ENCODE measurements at regions not wholly inside any gene's neighbourhood (a gene's known extent, or its start where the extent isn't known, plus 50 kb on each side); places are given as distances from the start of the nearest gene placed in this dataset.
A peak's percentile ranks its signal among the peaks of the same experiment; 100 is the strongest.

GRCh38 chr6:1250489-1251197 is 61.3 kb upstream of the FOXQ1 start (continued):
- TF ChIP-seq ZBTB1 (tag by site-specific recombination; IDR thresholded peaks at IDR 0.05) = no peak
- no peak for TF ChIP-seq ZNF521 (tag by site-specific recombination; IDR thresholded peaks at IDR 0.05)
- no peak for TF ChIP-seq ZNF48 (tag by site-specific recombination; IDR thresholded peaks at IDR 0.05)
- TF ChIP-seq ZNF202 (tag by site-specific recombination; IDR thresholded peaks at IDR 0.05; ENCODE audit: borderline replicate concordance) = no peak
- no peak for TF ChIP-seq ZNF16 (tag by site-specific recombination; IDR thresholded peaks at IDR 0.05; ENCODE audit: low read depth)
- no peak for TF ChIP-seq GFI1B (tag by site-specific recombination; IDR thresholded peaks at IDR 0.05)
- 0 out of 2 replicates have a peak, but pooled peaks have one; percentile 7 for TF ChIP-seq ZBTB8A (tag by site-specific recombination; IDR thresholded peaks at IDR 0.05)
- TF ChIP-seq ZNF600 (tag by site-specific recombination; IDR thresholded peaks at IDR 0.05) = no peak
- peak; percentile 90 for TF ChIP-seq WT1 (tag by site-specific recombination; IDR thresholded peaks at IDR 0.05)
- TF ChIP-seq ZBTB6 (tag by site-specific recombination; IDR thresholded peaks at IDR 0.05) = peak; percentile 35; the same call in 1 of the 2 replicates
- TF ChIP-seq KLF9 (tag by site-specific recombination; IDR thresholded peaks at IDR 0.05; ENCODE audit: low read depth) = no peak
- TF ChIP-seq ZNF18 (tag by site-specific recombination; IDR thresholded peaks at IDR 0.05) = no peak
- TF ChIP-seq KLF7 (tag by site-specific recombination; IDR thresholded peaks at IDR 0.05; ENCODE audit: borderline replicate concordance) = no peak
- TF ChIP-seq ZBTB17 (tag by site-specific recombination; IDR thresholded peaks at IDR 0.05) = 0 out of 2 replicates have a peak, but pooled peaks have one; percentile 22
- no peak for TF ChIP-seq ZNF335 (tag by site-specific recombination; conservative IDR thresholded peaks at IDR 0.05)
- no peak for TF ChIP-seq ATF2 (tag by site-specific recombination; IDR thresholded peaks at IDR 0.05; ENCODE audit: low read depth)
- TF ChIP-seq KLF1 (tag by site-specific recombination; IDR thresholded peaks at IDR 0.05) = no peak
- TF ChIP-seq ZBTB20 (tag by site-specific recombination; IDR thresholded peaks at IDR 0.05) = no peak
- TF ChIP-seq ZNF366 (tag by site-specific recombination; conservative IDR thresholded peaks at IDR 0.05) = no peak
- TF ChIP-seq SP3 (tag by site-specific recombination; IDR thresholded peaks at IDR 0.05) = no peak
- TF ChIP-seq ZNF677 (tag by site-specific recombination; IDR thresholded peaks at IDR 0.05) = no peak
- no peak for TF ChIP-seq ZBTB26 (tag by site-specific recombination; optimal IDR thresholded peaks at IDR 0.05)
- TF ChIP-seq FEZF1 (tag by site-specific recombination; IDR thresholded peaks at IDR 0.05) = 0 out of 2 replicates have a peak, but pooled peaks have one; percentile 11
- TF ChIP-seq ZNF391 (tag by site-specific recombination; IDR thresholded peaks at IDR 0.05; ENCODE audit: borderline replicate concordance, low read depth) = no peak
- TF ChIP-seq ZNF549 (tag by site-specific recombination; IDR thresholded peaks at IDR 0.05) = no peak
- no peak for TF ChIP-seq ZNF555 (tag by site-specific recombination; conservative IDR thresholded peaks at IDR 0.05)
- TF ChIP-seq HOXC10 (CRISPR knock-in tag; IDR thresholded peaks at IDR 0.05) = no peak
- no peak for TF ChIP-seq ZNF239 (tag by site-specific recombination; IDR thresholded peaks at IDR 0.05)
